ENCODE measurements at regions not wholly inside any gene's neighbourhood (a gene's known extent, or its start where the extent isn't known, plus 50 kb on each side); places are given as distances from the start of the nearest gene placed in this dataset.
"Not testable (repeated sequence)": the region's sequence is repeated elsewhere in the genome, so short reads cannot be mapped to it uniquely, and the experiment has no call there.

- no peak for DNase-seq (ENCODE audit: low read depth in 3 of 3)
These were observed 128.1 kb upstream of the PTPRZ1 start for GRCh38 chr7:121744877-121745276.

- DNase-seq (ENCODE audit: low read depth in 3 of 3): no peak
These were observed 128.6 kb upstream of the PTPRZ1 start for GRCh38 chr7:121744319-121744718.

- DNase-seq (ENCODE audit: low read depth in 3 of 3): no peak
These were observed 131.1 kb upstream of the PTPRZ1 start for GRCh38 chr7:121741896-121742295.

- DNase-seq (ENCODE audit: low read depth in 3 of 3): no peak
These were observed 133.5 kb upstream of the PTPRZ1 start for GRCh38 chr7:121739465-121739864.

- no peak for DNase-seq (ENCODE audit: low read depth in 3 of 3)
These were observed 142.1 kb upstream of the PTPRZ1 start for GRCh38 chr7:121730869-121731268.

- no peak for DNase-seq (ENCODE audit: low read depth in 3 of 3)
These were observed 158.2 kb upstream of the PTPRZ1 start for GRCh38 chr7:121714559-121715303.

GRCh38 chr7:121712961-121713360 lies 160.0 kb upstream of the PTPRZ1 start:
- DNase-seq (ENCODE audit: low read depth in 3 of 3): not testable (repeated sequence)

- DNase-seq (ENCODE audit: low read depth in 3 of 3): no peak
These were observed 175.1 kb upstream of the PTPRZ1 start for GRCh38 chr7:121697731-121698316.

GRCh38 chr7:121696954-121697353 lies 176.0 kb upstream of the PTPRZ1 start:
- DNase-seq (ENCODE audit: low read depth in 3 of 3): no peak

GRCh38 chr7:121689749-121690148 lies 183.2 kb upstream of the PTPRZ1 start:
- DNase-seq (ENCODE audit: low read depth in 3 of 3): no peak

GRCh38 chr7:121681700-121682099 lies 191.3 kb upstream of the PTPRZ1 start:
- no peak for DNase-seq (ENCODE audit: low read depth in 3 of 3)

- no peak for DNase-seq (ENCODE audit: low read depth in 3 of 3)
These were observed 196.8 kb upstream of the PTPRZ1 start for GRCh38 chr7:121676168-121676567.

- not testable (repeated sequence) for DNase-seq (ENCODE audit: low read depth in 3 of 3)
These were observed 198.5 kb upstream of the PTPRZ1 start for GRCh38 chr7:121674455-121674854.

- no peak for DNase-seq (ENCODE audit: low read depth in 3 of 3)
These were observed 203.8 kb upstream of the PTPRZ1 start for GRCh38 chr7:121669144-121669543.

- DNase-seq (ENCODE audit: low read depth in 3 of 3): no peak
These were observed 206.7 kb upstream of the PTPRZ1 start for GRCh38 chr7:121666306-121666705.

- DNase-seq (ENCODE audit: low read depth in 3 of 3): no peak
These were observed 229.6 kb upstream of the PTPRZ1 start for GRCh38 chr7:121643320-121643719.

- no peak for DNase-seq (ENCODE audit: low read depth in 3 of 3)
These were observed 233.3 kb upstream of the PTPRZ1 start for GRCh38 chr7:121639705-121640104.

- DNase-seq (ENCODE audit: low read depth in 3 of 3): no peak
These were observed 234.7 kb upstream of the PTPRZ1 start for GRCh38 chr7:121638286-121638685.

- no peak for DNase-seq (ENCODE audit: low read depth in 3 of 3)
These were observed 238.2 kb upstream of the FAM3C start for GRCh38 chr7:121634356-121634755.

GRCh38 chr7:121633186-121633585 lies 237.1 kb upstream of the FAM3C start:
- no peak for DNase-seq (ENCODE audit: low read depth in 3 of 3)

- no peak for DNase-seq (ENCODE audit: low read depth in 3 of 3)
These were observed 228.8 kb upstream of the FAM3C start for GRCh38 chr7:121624958-121625357.

- DNase-seq (ENCODE audit: low read depth in 3 of 3): no peak
These were observed 227.2 kb upstream of the FAM3C start for GRCh38 chr7:121623130-121623872.

- no peak for DNase-seq (ENCODE audit: low read depth in 3 of 3)
These were observed 225.8 kb upstream of the FAM3C start for GRCh38 chr7:121621937-121622336.

Data from stimulated activated CD4-positive, alpha-beta T cell treated with anti-CD3 and anti-CD28 coated beads, TNF-alpha, amount 100 ng/mL, for 24 hours (primary cell).